Pancreas (tissue), 10 donors: ENCODE measurements at regions not wholly inside any gene's neighbourhood (a gene's known extent, or its start where the extent isn't known, plus 50 kb on each side); places are given as distances from the start of the nearest gene placed in this dataset.

Source experiments
- ATAC-seq, 4 donors: fragments of 200-7000 bp; cut with Tn5 transposase; one replicate each; pipeline versions ENCODE4 v1.8.0 to v1.9.1; 2020; ENCODE audit warnings: mild to moderate bottlenecking in 4 of 4, moderate library complexity in 4 of 4
- DNase-seq, 6 donors: peaks; one replicate each; pipeline ENCODE4 v3.0.0-alpha.2; 2020
- FAIRE-seq: peaks from 2 replicates; lab custom pipeline; 2012; peaks lifted over from hg19 to GRCh38; lab: Jason Lieb, UNC
- H3K27ac ChIP-seq, 4 donors: fragments of 200-600 bp; sonication (generic); 1 replicate in 3 of 4; 2 replicates in 1 of 4; pipeline versions ENCODE4 v1.5.0 to v1.8.0; 2020
- H3K27me3 ChIP-seq, 4 donors: fragments of 200-600 bp; one replicate each; pipeline ENCODE4 v1.8.0; 2021
- H3K36me3 ChIP-seq, 3 donors: fragments of 200-600 bp; sonication (generic) in 1 of 3; one replicate each; pipeline versions ENCODE4 v1.5.0 to v1.8.0; 2020 to 2021
- H3K4me1 ChIP-seq, 3 donors: fragments of 200-600 bp; one replicate each; pipeline ENCODE4 v1.8.0; 2021
- H3K4me3 ChIP-seq, 4 donors: fragments of 200-600 bp; sonication (generic) in 2 of 4; one replicate each; pipeline versions ENCODE4 v1.5.0 to v1.8.0; 2020 to 2021
- H3K9me3 ChIP-seq, 4 donors: fragments of 200-600 bp; one replicate each; pipeline ENCODE4 v1.8.0; 2021
- CTCF ChIP-seq, 4 donors: fragments of 200-600 bp; sonication (generic) in 3 of 4; IDR thresholded peaks; one replicate each; pipeline versions ENCODE4 v1.5.0 to v1.8.0; 2021; ENCODE audit warnings: antibody characterized with exemption in 4 of 4
- WGBS, 2 donors: extraction: QIAGEN DNeasy Blood & Tissue Kit; methylation state at CpG; one replicate each; pipeline ENCODE4 v1.1.7; 2013; 5-methylcytosine and 5-hydroxymethylcytosine counted together
- intact Hi-C, 3 donors: fragments of 100-400 bp; cut with DNase I; formaldehyde crosslinking; loops; one replicate each; pipeline versions ENCODE4 v1.11.1 to v1.14.2; 2022
- donor health status: healthy with polysubstance abuse.
- donor health status: DM: no; HTN: no; CAD: no; lungs with moderate emphysema.
- donor health status: DM: no; HTN: no; CAD: no.
- donor health status: control.
- donor health status: control.
- donor health status: Bipolar disorder and iron deficiency.
- donor health status: DM: yes; HTN: yes; CAD: no.
- donor health status: DM: no; HTN: no; CAD: no.
- donor health status: DM: no; HTN: no; CAD: no.
- donor health status: DM: yes; HTN: yes; CAD: no.

- 49 to 60% methylated on average over 8 of the region's 8 CpGs for WGBS, 2 donors
- DNase-seq (no peak), FAIRE-seq (no peak), ATAC-seq (no peak)
- Histone ChIP-seq H3K27ac (no peak overlapping the region), H3K36me3 (no peaks in the 10 kb centered on the region), H3K4me1 (no peaks in the 10 kb centered on the region), H3K27me3 (no peaks in the 10 kb centered on the region), H3K9me3 (no peaks in the 10 kb centered on the region), H3K4me3 (no peak overlapping the region)
- intact Hi-C loops, result no loop called here
- TF ChIP-seq CTCF (IDR thresholded peaks at IDR 0.05), result no peak
Measured at GRCh38 chr18:76219023-76219422, 276.0 kb downstream of the ZNF516 start.

GRCh38 chr18:76216096-76216495 lies 278.9 kb downstream of the ZNF516 start:
- Histone ChIP-seq H3K27me3 (no peaks in the 10 kb centered on the region), H3K27ac (no peak overlapping the region), H3K36me3 (no peaks in the 10 kb centered on the region), H3K4me1 (no peaks in the 10 kb centered on the region), H3K9me3 (no peaks in the 10 kb centered on the region), H3K4me3 (no peak overlapping the region)
- no peak for DNase-seq
- no peak for FAIRE-seq
- TF ChIP-seq CTCF (IDR thresholded peaks at IDR 0.05), result no peak
- no peak for ATAC-seq
- WGBS, 2 donors, result 79 to 87% methylated on average over 1 of the region's 1 CpG
- intact Hi-C loops, result no loop called here

GRCh38 chr18:76213991-76214390 lies 281.1 kb downstream of the ZNF516 start:
- Histone ChIP-seq H3K9me3 (no peaks in the 10 kb centered on the region), H3K27me3 (no peaks in the 10 kb centered on the region), H3K4me1 (no peaks in the 10 kb centered on the region), H3K36me3 (no peaks in the 10 kb centered on the region), H3K27ac (no peak overlapping the region), H3K4me3 (no peak overlapping the region)
- no peak for FAIRE-seq
- ATAC-seq, result no peak
- intact Hi-C loops, result no loop called here
- DNase-seq, result no peak
- 71 to 92% methylated on average over 3 of the region's 3 CpGs for WGBS, 2 donors
- no peak for TF ChIP-seq CTCF (IDR thresholded peaks at IDR 0.05)

GRCh38 chr18:76212960-76213359 lies 282.1 kb downstream of the ZNF516 start:
- FAIRE-seq (no peak), ATAC-seq (no peak), DNase-seq (no peak)
- H3K4me1 ChIP-seq, result no peaks in the 10 kb centered on the region
- H3K27ac ChIP-seq, result no peak overlapping the region
- no peak for TF ChIP-seq CTCF (IDR thresholded peaks at IDR 0.05)
- intact Hi-C loops, result no loop called here
- 29 to 39% methylated on average over 7 of the region's 7 CpGs for WGBS, 2 donors
- no peaks in the 10 kb centered on the region for H3K27me3 ChIP-seq
- H3K4me3 ChIP-seq, result no peak overlapping the region
- H3K36me3 ChIP-seq, result no peaks in the 10 kb centered on the region
- H3K9me3 ChIP-seq, result no peaks in the 10 kb centered on the region

- H3K27ac ChIP-seq, result no peak overlapping the region
- intact Hi-C loops, result no loop called here
- DNase-seq (no peak), FAIRE-seq (no peak), ATAC-seq (peak in 1 of 4 donors; percentile 27)
- H3K36me3 ChIP-seq, result no peaks in the 10 kb centered on the region
- H3K9me3 ChIP-seq, result no peaks in the 10 kb centered on the region
- 51 to 69% methylated on average over 7 of the region's 7 CpGs for WGBS, 2 donors
- H3K4me3 ChIP-seq, result no peak overlapping the region
- H3K27me3 ChIP-seq, result no peaks in the 10 kb centered on the region
- no peak for TF ChIP-seq CTCF (IDR thresholded peaks at IDR 0.05)
- H3K4me1 ChIP-seq, result no peaks in the 10 kb centered on the region
Measured at GRCh38 chr18:76209597-76209996, 285.4 kb downstream of the ZNF516 start.
